Left ventricle myocardium inferior (tissue), 1 donor: ENCODE measurements at regions not wholly inside any gene's neighbourhood (a gene's known extent, or its start where the extent isn't known, plus 50 kb on each side); places are given as distances from the start of the nearest gene placed in this dataset.

Experiments used
- DNase-seq: peaks from one replicate; pipeline ENCODE4 v3.0.0-alpha.2; 2020
- H3K27ac ChIP-seq: fragments of 200-600 bp; replicated peaks from 2 replicates; pipeline ENCODE4 v1.8.0; 2021
- H3K27me3 ChIP-seq: fragments of 200-600 bp; 2 replicates; pipeline ENCODE4 v1.8.0; 2021; ENCODE audit warnings: low read depth
- H3K36me3 ChIP-seq: fragments of 200-600 bp; 2 replicates; pipeline ENCODE4 v1.8.0; 2021
- H3K4me1 ChIP-seq: fragments of 200-600 bp; 2 replicates; pipeline ENCODE4 v1.8.0; 2021
- H3K4me3 ChIP-seq: fragments of 200-600 bp; 2 replicates; pipeline ENCODE4 v1.8.0; 2021; ENCODE audit warnings: mild to moderate bottlenecking, moderate library complexity
- H3K9me3 ChIP-seq: fragments of 200-600 bp; replicated peaks from 2 replicates; pipeline ENCODE4 v1.8.0; 2021
- CTCF ChIP-seq: fragments of 200-600 bp; IDR thresholded peaks from 2 replicates; pipeline ENCODE4 v1.8.0; 2021; ENCODE audit warnings: antibody characterized with exemption, mild to moderate bottlenecking, borderline replicate concordance
- intact Hi-C: fragments of 100-400 bp; cut with micrococcal nuclease; formaldehyde crosslinking; loops from one replicate; pipeline ENCODE4 v1.11.0; 2022
- donor health status: DM: no; HTN: yes; CAD: no; lungs with severe emphysema.

- TF ChIP-seq CTCF: no peak
- no peak overlapping the region for H3K4me3 ChIP-seq
Observed at GRCh38 chr2:118565786-118566540, 281.5 kb downstream of the EN1 start.

GRCh38 chr2:118565301-118565700 lies 282.1 kb downstream of the EN1 start:
- no peak for DNase-seq
- no peaks in the 10 kb centered on the region for H3K9me3 ChIP-seq
- H3K36me3 ChIP-seq: no peaks in the 10 kb centered on the region
- no peak overlapping the region for H3K27ac ChIP-seq
- no peaks in the 10 kb centered on the region for H3K4me1 ChIP-seq
- TF ChIP-seq CTCF: no peak
- intact Hi-C loops: no loop called here
- no peak overlapping the region for H3K4me3 ChIP-seq
- peaks cover 16% of the 10 kb centered on the region for H3K27me3 ChIP-seq

More at GRCh38 chr2:118565786-118566540, 281.5 kb downstream of the EN1 start:
- intact Hi-C loops: no loop called here
- Histone ChIP-seq H3K27ac (no peak overlapping the region), H3K27me3 (peaks cover 16% of the 10 kb centered on the region), H3K9me3 (no peaks in the 10 kb centered on the region), H3K4me1 (no peaks in the 10 kb centered on the region), H3K36me3 (no peaks in the 10 kb centered on the region)
- no peak for DNase-seq

- H3K9me3 ChIP-seq: no peaks in the 10 kb centered on the region
- no peak for DNase-seq
- intact Hi-C loops: no loop called here
- no peaks in the 10 kb centered on the region for H3K4me1 ChIP-seq
- H3K27me3 ChIP-seq: peaks cover 20% of the 10 kb centered on the region
- H3K4me3 ChIP-seq: no peak overlapping the region
- H3K27ac ChIP-seq: no peak overlapping the region
- H3K36me3 ChIP-seq: no peaks in the 10 kb centered on the region
- no peak for TF ChIP-seq CTCF
Observed at GRCh38 chr2:118562144-118562543, 285.3 kb downstream of the EN1 start.

GRCh38 chr2:118558846-118559245 lies 288.6 kb downstream of the EN1 start:
- no peak overlapping the region for H3K27ac ChIP-seq
- intact Hi-C loops: no loop called here
- no peaks in the 10 kb centered on the region for H3K9me3 ChIP-seq
- no peak for DNase-seq
- H3K4me3 ChIP-seq: no peak overlapping the region
- H3K4me1 ChIP-seq: no peaks in the 10 kb centered on the region
- H3K36me3 ChIP-seq: no peaks in the 10 kb centered on the region
- H3K27me3 ChIP-seq: peaks cover 3% of the 10 kb centered on the region
- TF ChIP-seq CTCF: no peak

- no peak for DNase-seq
- Histone ChIP-seq H3K4me1 (no peaks in the 10 kb centered on the region), H3K9me3 (no peaks in the 10 kb centered on the region), H3K27ac (no peak overlapping the region), H3K36me3 (no peaks in the 10 kb centered on the region), H3K4me3 (no peak overlapping the region), H3K27me3 (peaks cover 4% of the 10 kb centered on the region)
- no peak for TF ChIP-seq CTCF
- intact Hi-C loops: no loop called here
Observed at GRCh38 chr2:118557791-118558190, 289.7 kb downstream of the EN1 start.
